Right lobe of liver (tissue), 4 donors: ENCODE measurements at regions not wholly inside any gene's neighbourhood (a gene's known extent, or its start where the extent isn't known, plus 50 kb on each side); places are given as distances from the start of the nearest gene placed in this dataset.

Experiments used
- POLR2A ChIP-seq: fragments of 450-650 bp; IDR thresholded peaks from one replicate; pipeline ENCODE4 v1.6.1; 2017; ENCODE audit warnings: antibody characterized with exemption, mild to moderate bottlenecking
- TF ChIP-seq, protein P1 (sequence below), 4 donors: fragments of 200-600 bp in 3 of 4; fragments of 450-650 bp in 1 of 4; IDR thresholded peaks; one replicate each; pipeline versions ENCODE4 v1.5.1 to v1.8.0; 2016 to 2022; ENCODE audit warnings: antibody characterized with exemption in 4 of 4, mild to moderate bottlenecking in 2 of 4
- donor health status: DM: no; HTN: no; CAD: no.
- donor health status: DM: no; HTN: no; CAD: no.
- donor health status: DM: no; HTN: yes; CAD: no.

DNA sequence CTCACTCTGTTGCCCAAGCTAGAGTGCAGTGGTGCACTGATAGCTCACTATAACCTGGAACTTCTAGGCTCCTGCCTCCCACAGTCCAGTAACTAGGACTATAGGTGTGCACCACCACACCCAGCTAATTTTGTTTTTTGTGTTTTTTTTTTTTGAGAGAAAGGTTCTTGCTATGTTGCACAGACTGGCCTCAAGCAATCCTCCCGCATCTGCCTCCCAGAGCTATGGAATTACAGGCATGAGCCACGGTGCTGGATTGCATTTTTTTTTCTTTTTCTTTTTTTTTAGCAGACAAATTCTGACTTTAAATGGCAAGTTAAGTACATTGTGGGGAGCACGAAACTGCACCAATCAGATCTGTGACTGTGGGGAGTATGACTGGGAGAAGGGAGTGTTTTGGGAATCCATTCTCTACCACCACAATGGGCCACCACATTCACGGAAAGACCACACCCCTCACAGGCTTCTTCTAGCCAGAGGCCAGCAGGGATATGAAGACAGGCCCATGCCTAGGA, 58.1 kb upstream of the MSMB start:
- TF ChIP-seq, protein P1, sequence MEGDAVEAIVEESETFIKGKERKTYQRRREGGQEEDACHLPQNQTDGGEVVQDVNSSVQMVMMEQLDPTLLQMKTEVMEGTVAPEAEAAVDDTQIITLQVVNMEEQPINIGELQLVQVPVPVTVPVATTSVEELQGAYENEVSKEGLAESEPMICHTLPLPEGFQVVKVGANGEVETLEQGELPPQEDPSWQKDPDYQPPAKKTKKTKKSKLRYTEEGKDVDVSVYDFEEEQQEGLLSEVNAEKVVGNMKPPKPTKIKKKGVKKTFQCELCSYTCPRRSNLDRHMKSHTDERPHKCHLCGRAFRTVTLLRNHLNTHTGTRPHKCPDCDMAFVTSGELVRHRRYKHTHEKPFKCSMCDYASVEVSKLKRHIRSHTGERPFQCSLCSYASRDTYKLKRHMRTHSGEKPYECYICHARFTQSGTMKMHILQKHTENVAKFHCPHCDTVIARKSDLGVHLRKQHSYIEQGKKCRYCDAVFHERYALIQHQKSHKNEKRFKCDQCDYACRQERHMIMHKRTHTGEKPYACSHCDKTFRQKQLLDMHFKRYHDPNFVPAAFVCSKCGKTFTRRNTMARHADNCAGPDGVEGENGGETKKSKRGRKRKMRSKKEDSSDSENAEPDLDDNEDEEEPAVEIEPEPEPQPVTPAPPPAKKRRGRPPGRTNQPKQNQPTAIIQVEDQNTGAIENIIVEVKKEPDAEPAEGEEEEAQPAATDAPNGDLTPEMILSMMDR (IDR thresholded peaks at IDR 0.05) = no peak
- no peak for TF ChIP-seq POLR2A
